ENCODE measurements at regions not wholly inside any gene's neighbourhood (a gene's known extent, or its start where the extent isn't known, plus 50 kb on each side); places are given as distances from the start of the nearest gene placed in this dataset.

- H2AFZ ChIP-seq (ENCODE audit: low read depth, low read length): no peak overlapping the region
- H3K36me3 ChIP-seq (ENCODE audit: insufficient read depth, low read length): no peaks in the 10 kb centered on the region
- no peaks in the 10 kb centered on the region for H3K9me2 ChIP-seq (ENCODE audit: insufficient read depth, low read length)
- TF ChIP-seq MXI1 (conservative IDR thresholded peaks at IDR 0.05; ENCODE audit: poor library complexity, severe bottlenecking) (no peak), EP300 (conservative IDR thresholded peaks at IDR 0.05; ENCODE audit: poor library complexity, severe bottlenecking) (no peak), REST (IDR thresholded peaks at IDR 0.05; ENCODE audit: borderline replicate concordance) (no peak), RAD21 (conservative IDR thresholded peaks at IDR 0.05) (no peak), POLR2AphosphoS5 (IDR thresholded peaks at IDR 0.05) (no peak), EZH2 (IDR thresholded peaks at IDR 0.05; ENCODE audit: borderline replicate concordance, insufficient read depth, low read length, poor library complexity, severe bottlenecking) (no peak)
- H3K9me3 ChIP-seq (ENCODE audit: low read length): no peaks in the 10 kb centered on the region
- H3F3A ChIP-seq (ENCODE audit: insufficient read depth, low read length, poor library complexity, severe bottlenecking): no peaks in the 10 kb centered on the region
- H4K20me1 ChIP-seq (ENCODE audit: insufficient read depth): no peaks in the 10 kb centered on the region
- no peak overlapping the region for H3K9ac ChIP-seq (ENCODE audit: low read length)
- no peak overlapping the region for H3K27ac ChIP-seq (ENCODE audit: low read length)
- H3K4me2 ChIP-seq (ENCODE audit: low read length): no peak overlapping the region
- no peaks in the 10 kb centered on the region for H3K27me3 ChIP-seq (ENCODE audit: insufficient read depth, low read depth, low read length)
- no peak overlapping the region for H3K4me3 ChIP-seq (ENCODE audit: low read length)
- no peaks in the 10 kb centered on the region for H3K79me2 ChIP-seq (replicated peaks; ENCODE audit: insufficient read depth, low read length)
Measured at GRCh38 chr6:106832766-106833510, 141.6 kb downstream of the CD24 start.

GRCh38 chr6:106830930-106831329 is 143.6 kb downstream of the CD24 start:
- no peaks in the 10 kb centered on the region for H4K20me1 ChIP-seq (ENCODE audit: insufficient read depth)
- H3K4me3 ChIP-seq (ENCODE audit: low read length): no peak overlapping the region
- H3K9me3 ChIP-seq (ENCODE audit: low read length): no peaks in the 10 kb centered on the region
- no peak overlapping the region for H3K4me2 ChIP-seq (ENCODE audit: low read length)
- H3K79me2 ChIP-seq (replicated peaks; ENCODE audit: insufficient read depth, low read length): no peaks in the 10 kb centered on the region
- no peak overlapping the region for H3K27ac ChIP-seq (ENCODE audit: low read length)
- H3K9me2 ChIP-seq (ENCODE audit: insufficient read depth, low read length): no peaks in the 10 kb centered on the region
- H3K9ac ChIP-seq (ENCODE audit: low read length): no peak overlapping the region
- TF ChIP-seq TAF1 (IDR thresholded peaks at IDR 0.05; ENCODE audit: low read depth) (no peak), EZH2 (IDR thresholded peaks at IDR 0.05; ENCODE audit: borderline replicate concordance, insufficient read depth, low read length, poor library complexity, severe bottlenecking) (no peak), RAD21 (conservative IDR thresholded peaks at IDR 0.05) (no peak), EP300 (conservative IDR thresholded peaks at IDR 0.05; ENCODE audit: poor library complexity, severe bottlenecking) (no peak), POLR2AphosphoS5 (IDR thresholded peaks at IDR 0.05) (no peak), CTCF (IDR thresholded peaks at IDR 0.05; ENCODE audit: poor library complexity, severe bottlenecking) (no peak), SMC3 (conservative IDR thresholded peaks at IDR 0.05; ENCODE audit: poor library complexity) (no peak), REST (IDR thresholded peaks at IDR 0.05; ENCODE audit: borderline replicate concordance) (no peak), MXI1 (conservative IDR thresholded peaks at IDR 0.05; ENCODE audit: poor library complexity, severe bottlenecking) (no peak)
- no peaks in the 10 kb centered on the region for H3K36me3 ChIP-seq (ENCODE audit: insufficient read depth, low read length)
- H2AFZ ChIP-seq (ENCODE audit: low read depth, low read length): no peak overlapping the region
- H3F3A ChIP-seq (ENCODE audit: insufficient read depth, low read length, poor library complexity, severe bottlenecking): no peaks in the 10 kb centered on the region
- no peaks in the 10 kb centered on the region for H3K27me3 ChIP-seq (ENCODE audit: insufficient read depth, low read depth, low read length)

All from neural cell (in vitro differentiated cells).